Hepatocyte (in vitro differentiated cells): ENCODE measurements at regions not wholly inside any gene's neighbourhood (a gene's known extent, or its start where the extent isn't known, plus 50 kb on each side); places are given as distances from the start of the nearest gene placed in this dataset.

Experiments
- CTCF ChIP-seq: fragments of 200-600 bp; sonication (generic); IDR thresholded peaks from 2 replicates; pipeline ENCODE4 v1.5.1; 2016; ENCODE audit warnings: antibody characterized with exemption, mild to moderate bottlenecking; ENCODE audit not compliant: poor library complexity
- EZH2 ChIP-seq: fragments of 200-600 bp; sonication (generic); IDR thresholded peaks from 2 replicates; pipeline ENCODE4 v1.6.1; 2016; ENCODE audit warnings: antibody characterized with exemption, mild to moderate bottlenecking, borderline replicate concordance
- EZH2phosphoT487 ChIP-seq: fragments of 200-600 bp; sonication (generic); IDR thresholded peaks from one replicate; pipeline ENCODE4 v1.6.1; 2018; ENCODE audit warnings: antibody characterized with exemption, mild to moderate bottlenecking, low read depth, moderate library complexity; ENCODE audit not compliant: unreplicated experiment, severe bottlenecking

DNA sequence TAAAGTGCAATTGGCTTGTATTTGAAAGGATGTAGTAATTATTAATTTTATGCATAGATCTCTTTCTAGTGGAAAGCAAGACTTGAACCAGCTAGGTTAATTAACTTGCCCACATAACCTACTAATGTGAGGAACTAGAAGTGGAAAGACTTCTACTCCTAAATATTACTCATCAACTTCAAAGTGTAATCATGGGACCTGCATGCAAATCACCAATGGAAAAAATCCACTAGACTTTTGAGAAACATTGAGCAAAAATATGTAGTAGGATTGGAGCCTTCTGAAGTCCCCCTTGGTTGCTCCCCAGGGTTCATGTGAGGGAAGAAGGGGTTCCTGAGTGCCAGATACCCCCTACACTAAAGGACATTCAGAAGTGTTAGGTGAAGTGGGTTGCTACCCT is 240.2 kb downstream of the PTEN start:
- TF ChIP-seq EZH2phosphoT487: no peak
- TF ChIP-seq CTCF: no peak
- TF ChIP-seq EZH2: no peak
